ENCODE measurements at regions not wholly inside any gene's neighbourhood (a gene's known extent, or its start where the extent isn't known, plus 50 kb on each side); places are given as distances from the start of the nearest gene placed in this dataset.
A peak's percentile ranks its signal among the peaks of the same experiment; 100 is the strongest.

- TF ChIP-seq E2F8 (IDR thresholded peaks at IDR 0.05; ENCODE audit: low read depth, partially characterized antibody) (peak; percentile 74), STAT3 (IDR thresholded peaks at IDR 0.05; ENCODE audit: low read depth, low read length) (no peak), POLR2AphosphoS2 (IDR thresholded peaks at IDR 0.05; ENCODE audit: low read depth, low read length) (no peak), GATAD2B (conservative IDR thresholded peaks at IDR 0.05; ENCODE audit: low read depth) (no peak), ZNF207 (IDR thresholded peaks at IDR 0.05; ENCODE audit: borderline replicate concordance) (no peak), NFXL1 (IDR thresholded peaks at IDR 0.05; ENCODE audit: borderline replicate concordance) (no peak), MTA2 (IDR thresholded peaks at IDR 0.05; ENCODE audit: low read depth) (peak; percentile 99), KAT2A (conservative IDR thresholded peaks at IDR 0.05; ENCODE audit: control insufficient read depth, low read depth, low read length) (no peak), CEBPZ (IDR thresholded peaks at IDR 0.05; ENCODE audit: low read depth, low read length) (no peak), ZNF217 (IDR thresholded peaks at IDR 0.05) (peak; percentile 91), RBBP5 (conservative IDR thresholded peaks at IDR 0.05) (no peak), HDAC2 (IDR thresholded peaks at IDR 0.05) (no peak), MTA3 (IDR thresholded peaks at IDR 0.05; ENCODE audit: borderline replicate concordance, low read length) (no peak), IRF5 (IDR thresholded peaks at IDR 0.05; ENCODE audit: borderline replicate concordance) (no peak), TARDBP (IDR thresholded peaks at IDR 0.05; ENCODE audit: borderline replicate concordance) (no peak), CHD1 (IDR thresholded peaks at IDR 0.05; ENCODE audit: low read depth, low read length) (no peak), JUND (IDR thresholded peaks at IDR 0.05; ENCODE audit: low read depth, low read length) (no peak), REST (IDR thresholded peaks at IDR 0.05; ENCODE audit: low read depth, low read length) (no peak), IRF4 (IDR thresholded peaks at IDR 0.05; ENCODE audit: low read depth, low read length) (no peak), NBN (IDR thresholded peaks at IDR 0.05) (peak; percentile 60), ASH2L (IDR thresholded peaks at IDR 0.05; ENCODE audit: borderline replicate concordance, low read depth) (no peak), JUNB (IDR thresholded peaks at IDR 0.05) (no peak)
Observed at GRCh38 chr11:109957000-109957399, 136.2 kb upstream of the ZC3H12C start (continued).
